ENCODE measurements at regions not wholly inside any gene's neighbourhood (a gene's known extent, or its start where the extent isn't known, plus 50 kb on each side); places are given as distances from the start of the nearest gene placed in this dataset.

DNA sequence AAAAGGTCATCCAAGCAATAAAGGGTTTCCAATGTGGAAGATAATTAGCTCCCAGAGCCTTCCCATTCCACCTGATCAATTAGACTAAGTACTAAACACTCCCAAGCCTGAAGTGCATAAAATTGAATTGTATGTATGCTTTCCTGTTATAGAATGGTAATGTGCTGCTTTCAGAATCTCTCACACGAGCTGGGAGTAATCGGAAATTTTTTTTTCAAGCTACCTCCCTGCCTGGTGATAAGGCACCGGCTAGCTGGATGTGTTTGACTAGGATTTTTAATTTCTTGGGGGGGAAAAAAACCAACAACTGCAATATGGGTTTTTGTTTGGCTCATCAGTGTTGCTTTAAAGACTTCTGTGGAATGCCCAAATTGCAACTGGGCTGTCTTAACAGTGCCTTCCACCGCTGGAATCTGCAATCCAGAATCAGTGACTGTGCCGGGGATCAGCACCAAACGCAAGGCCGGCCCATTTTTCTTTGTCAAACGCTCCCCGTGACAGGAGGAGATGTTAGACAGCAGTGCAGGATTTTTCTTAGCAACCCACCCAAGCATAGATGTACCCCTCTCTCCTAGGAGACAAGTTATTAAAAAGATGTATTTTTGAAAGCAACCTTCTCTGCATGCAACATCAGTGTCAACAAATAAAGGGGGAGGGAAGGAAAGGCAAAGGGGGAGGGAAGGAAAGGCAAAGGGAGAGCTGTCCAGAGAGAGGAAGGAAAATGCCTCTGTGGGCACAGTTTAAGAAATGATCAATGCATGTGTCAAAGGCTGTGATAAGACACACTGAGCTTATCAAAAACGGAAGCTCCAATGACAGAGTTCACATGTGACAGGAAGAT is 387.2 kb downstream of the NPIPA8 start:
- in situ Hi-C loops (cut with HindIII; ENCODE audit: low sequenced_read_pairs): no loop called here
- TF ChIP-seq, protein P1, sequence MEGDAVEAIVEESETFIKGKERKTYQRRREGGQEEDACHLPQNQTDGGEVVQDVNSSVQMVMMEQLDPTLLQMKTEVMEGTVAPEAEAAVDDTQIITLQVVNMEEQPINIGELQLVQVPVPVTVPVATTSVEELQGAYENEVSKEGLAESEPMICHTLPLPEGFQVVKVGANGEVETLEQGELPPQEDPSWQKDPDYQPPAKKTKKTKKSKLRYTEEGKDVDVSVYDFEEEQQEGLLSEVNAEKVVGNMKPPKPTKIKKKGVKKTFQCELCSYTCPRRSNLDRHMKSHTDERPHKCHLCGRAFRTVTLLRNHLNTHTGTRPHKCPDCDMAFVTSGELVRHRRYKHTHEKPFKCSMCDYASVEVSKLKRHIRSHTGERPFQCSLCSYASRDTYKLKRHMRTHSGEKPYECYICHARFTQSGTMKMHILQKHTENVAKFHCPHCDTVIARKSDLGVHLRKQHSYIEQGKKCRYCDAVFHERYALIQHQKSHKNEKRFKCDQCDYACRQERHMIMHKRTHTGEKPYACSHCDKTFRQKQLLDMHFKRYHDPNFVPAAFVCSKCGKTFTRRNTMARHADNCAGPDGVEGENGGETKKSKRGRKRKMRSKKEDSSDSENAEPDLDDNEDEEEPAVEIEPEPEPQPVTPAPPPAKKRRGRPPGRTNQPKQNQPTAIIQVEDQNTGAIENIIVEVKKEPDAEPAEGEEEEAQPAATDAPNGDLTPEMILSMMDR (IDR thresholded peaks at IDR 0.05; ENCODE audit: low read depth, low read length): no peak
- H3K4me3 ChIP-seq (ENCODE audit: low read depth, low read length): no peak overlapping the region
- DNase-seq (ENCODE audit: low read depth, low spot score): no peak

DNA sequence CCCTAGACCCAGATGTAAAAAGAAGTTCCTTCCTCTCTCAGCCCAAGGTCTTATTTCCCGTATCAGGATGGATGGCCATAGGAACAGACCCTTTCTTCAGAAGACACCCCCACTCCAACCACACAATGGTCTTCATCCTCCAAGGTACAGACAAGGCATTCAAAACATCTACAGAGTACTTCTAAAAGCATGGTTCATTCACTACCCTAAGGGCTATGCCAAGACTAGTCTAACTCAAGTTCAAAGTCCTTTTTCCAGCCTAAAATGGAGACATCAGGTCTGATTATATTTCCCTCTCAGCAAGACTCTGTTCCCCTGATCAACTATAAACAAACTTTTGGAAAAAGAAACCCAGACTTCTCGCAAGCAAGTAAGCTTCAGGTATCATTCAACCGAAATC is 388.9 kb downstream of the NPIPA8 start:
- in situ Hi-C loops (cut with HindIII; ENCODE audit: low sequenced_read_pairs): no loop called here
- DNase-seq (ENCODE audit: low read depth, low spot score): no peak
- TF ChIP-seq, protein P1 (IDR thresholded peaks at IDR 0.05; ENCODE audit: low read depth, low read length): no peak
- H3K4me3 ChIP-seq (ENCODE audit: low read depth, low read length): no peak overlapping the region

DNA sequence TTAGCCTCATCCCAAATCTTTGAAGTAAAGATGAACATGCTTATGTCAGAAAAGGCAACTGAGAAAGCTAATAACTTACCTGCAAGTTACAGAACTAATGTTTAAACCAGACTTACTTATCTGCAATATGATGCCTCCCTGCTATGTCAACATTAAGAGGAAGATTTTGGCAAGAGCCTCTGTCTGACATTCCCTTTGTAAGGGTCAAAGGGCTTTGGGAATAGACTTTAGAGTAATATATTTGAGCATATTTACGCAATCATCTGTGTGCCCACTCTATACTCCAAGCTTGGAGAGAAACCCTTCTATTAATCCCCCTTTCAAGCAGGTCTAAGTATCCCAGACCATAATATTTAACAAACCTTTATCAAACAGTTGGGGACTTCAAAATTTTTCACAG is 389.4 kb downstream of the NPIPA8 start:
- DNase-seq (ENCODE audit: low read depth, low spot score): no peak
- in situ Hi-C loops (cut with HindIII; ENCODE audit: low sequenced_read_pairs): no loop called here
- TF ChIP-seq, protein P1 (IDR thresholded peaks at IDR 0.05; ENCODE audit: low read depth, low read length): no peak

DNA sequence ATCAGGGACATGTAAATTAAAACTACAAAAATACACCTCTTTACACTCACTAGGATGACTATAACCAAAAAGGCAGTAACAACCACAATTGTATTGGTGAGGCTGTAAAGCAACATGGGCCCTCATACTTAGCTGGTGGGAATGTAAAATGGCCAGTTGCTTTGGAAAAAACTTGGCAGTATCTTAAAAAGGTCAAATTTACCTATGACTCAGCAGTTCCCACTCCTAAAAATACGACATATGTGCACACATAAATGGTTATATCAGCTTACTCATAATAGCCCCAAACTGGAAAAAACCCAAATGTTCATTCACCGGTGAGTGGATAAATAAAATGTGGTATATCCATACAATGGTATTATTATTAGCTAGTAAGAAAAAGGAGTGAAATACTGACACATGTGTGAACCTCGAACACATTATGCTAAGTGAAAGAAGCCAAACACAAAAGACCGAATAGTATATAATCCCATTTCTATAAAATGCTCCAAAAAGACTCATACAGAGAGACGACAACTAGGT is 391.4 kb downstream of the NPIPA8 start:
- in situ Hi-C loops (cut with HindIII; ENCODE audit: low sequenced_read_pairs): no loop called here
- H3K4me3 ChIP-seq (ENCODE audit: low read depth, low read length): no peak overlapping the region
- TF ChIP-seq, protein P1 (IDR thresholded peaks at IDR 0.05; ENCODE audit: low read depth, low read length): no peak
- DNase-seq (ENCODE audit: low read depth, low spot score): no peak

More for the DNA sequence above, 389.4 kb downstream of the NPIPA8 start:
- H3K4me3 ChIP-seq (ENCODE audit: low read depth, low read length): no peak overlapping the region

DNA sequence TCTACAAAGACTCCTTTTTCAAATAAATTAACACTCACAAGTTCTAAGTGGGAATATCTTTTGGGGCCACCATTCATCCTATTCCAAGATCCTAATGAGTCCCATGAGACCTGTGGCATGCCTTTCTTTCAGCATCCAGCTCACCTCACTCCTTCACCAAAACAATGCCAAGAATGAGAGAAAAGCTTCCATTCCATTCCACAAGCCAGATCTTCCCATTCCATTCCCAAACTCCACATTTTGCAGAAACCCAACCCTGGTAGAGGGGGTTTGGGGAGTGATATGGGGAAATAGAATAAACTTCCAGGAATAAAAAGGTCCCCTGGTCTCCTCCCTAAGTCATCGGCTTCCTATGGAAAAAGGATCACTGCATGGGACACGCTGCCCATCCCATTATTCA is 392.2 kb downstream of the NPIPA8 start:
- H3K4me3 ChIP-seq (ENCODE audit: low read depth, low read length): no peak overlapping the region
- DNase-seq (ENCODE audit: low read depth, low spot score): no peak
- in situ Hi-C loops (cut with HindIII; ENCODE audit: low sequenced_read_pairs): no loop called here
- TF ChIP-seq, protein P1 (IDR thresholded peaks at IDR 0.05; ENCODE audit: low read depth, low read length): no peak

DNA sequence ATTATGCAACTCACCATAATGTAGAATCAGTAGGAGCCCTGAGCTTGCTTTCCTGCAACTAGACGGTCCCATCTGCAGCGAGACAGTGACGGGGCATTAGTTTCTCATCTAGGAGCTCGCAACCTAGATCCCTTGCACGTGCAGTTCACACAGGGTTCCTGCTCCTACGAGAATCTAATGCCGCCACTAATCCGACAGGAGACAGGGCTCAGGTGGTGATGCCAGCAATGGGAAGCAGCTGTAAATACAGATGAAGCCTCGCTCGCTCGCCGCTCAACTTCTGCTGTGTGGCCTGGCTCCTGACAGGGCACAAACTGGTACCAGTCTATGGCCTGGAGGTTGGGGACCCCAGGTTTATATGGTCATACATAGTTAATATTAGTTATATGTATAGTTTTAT is 394.5 kb downstream of the NPIPA8 start:
- no peak overlapping the region for H3K4me3 ChIP-seq (ENCODE audit: low read depth, low read length)
- in situ Hi-C loops (cut with HindIII; ENCODE audit: low sequenced_read_pairs): no loop called here
- no peak for DNase-seq (ENCODE audit: low read depth, low spot score)
- TF ChIP-seq, protein P1 (IDR thresholded peaks at IDR 0.05; ENCODE audit: low read depth, low read length): no peak

Measured in astrocyte of the spinal cord (primary cell).